ENCODE measurements at regions not wholly inside any gene's neighbourhood (a gene's known extent, or its start where the extent isn't known, plus 50 kb on each side); places are given as distances from the start of the nearest gene placed in this dataset.

DNA sequence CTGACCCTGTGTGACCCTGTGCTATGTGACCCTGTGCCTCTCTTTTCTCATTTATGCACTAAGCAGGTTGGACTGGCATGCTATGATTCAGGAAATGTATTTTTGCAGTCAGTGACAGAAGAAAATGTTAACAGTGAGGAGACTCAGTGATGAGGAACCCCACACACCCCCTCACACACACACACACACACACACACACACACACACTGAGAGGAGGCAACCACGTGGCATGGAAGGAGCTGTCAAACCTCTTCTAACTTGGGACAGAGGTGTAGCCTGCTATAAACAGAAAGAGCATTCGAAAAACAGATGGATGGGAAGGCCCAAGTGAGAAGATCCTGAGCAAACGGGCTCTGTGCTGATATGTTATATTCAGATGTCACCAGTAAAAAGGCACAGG lies 57.9 kb upstream of the GRIA1 start:
- TF ChIP-seq, protein P1, sequence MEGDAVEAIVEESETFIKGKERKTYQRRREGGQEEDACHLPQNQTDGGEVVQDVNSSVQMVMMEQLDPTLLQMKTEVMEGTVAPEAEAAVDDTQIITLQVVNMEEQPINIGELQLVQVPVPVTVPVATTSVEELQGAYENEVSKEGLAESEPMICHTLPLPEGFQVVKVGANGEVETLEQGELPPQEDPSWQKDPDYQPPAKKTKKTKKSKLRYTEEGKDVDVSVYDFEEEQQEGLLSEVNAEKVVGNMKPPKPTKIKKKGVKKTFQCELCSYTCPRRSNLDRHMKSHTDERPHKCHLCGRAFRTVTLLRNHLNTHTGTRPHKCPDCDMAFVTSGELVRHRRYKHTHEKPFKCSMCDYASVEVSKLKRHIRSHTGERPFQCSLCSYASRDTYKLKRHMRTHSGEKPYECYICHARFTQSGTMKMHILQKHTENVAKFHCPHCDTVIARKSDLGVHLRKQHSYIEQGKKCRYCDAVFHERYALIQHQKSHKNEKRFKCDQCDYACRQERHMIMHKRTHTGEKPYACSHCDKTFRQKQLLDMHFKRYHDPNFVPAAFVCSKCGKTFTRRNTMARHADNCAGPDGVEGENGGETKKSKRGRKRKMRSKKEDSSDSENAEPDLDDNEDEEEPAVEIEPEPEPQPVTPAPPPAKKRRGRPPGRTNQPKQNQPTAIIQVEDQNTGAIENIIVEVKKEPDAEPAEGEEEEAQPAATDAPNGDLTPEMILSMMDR (IDR thresholded peaks at IDR 0.05) = no peak
- TF ChIP-seq POLR2A (IDR thresholded peaks at IDR 0.05) = no peak
